DND-41 (cell line): ENCODE measurements at regions not wholly inside any gene's neighbourhood (a gene's known extent, or its start where the extent isn't known, plus 50 kb on each side); places are given as distances from the start of the nearest gene placed in this dataset.

Experiments used
- ATAC-seq: fragments of 200-7000 bp; cut with Tn5 transposase; 3 replicates; pipeline ENCODE4 v1.9.1; 2021; ENCODE audit warnings: low read depth; ENCODE audit not compliant: insufficient read depth
- DNase-seq: peaks from one replicate; pipeline ENCODE4 v3.0.0-alpha.2; 2020
- H2AFZ ChIP-seq: 2 replicates; pipeline ENCODE4 v1.6.0; 2012; ENCODE audit warnings: low read depth, low read length
- H3K27ac ChIP-seq: 2 replicates; pipeline ENCODE4 v1.5.1; 2012; ENCODE audit warnings: low read length, inconsistent platforms
- H3K27me3 ChIP-seq: fragments of 200-600 bp; sonication (generic); 2 replicates; pipeline ENCODE4 v1.6.0; 2012; ENCODE audit warnings: low read length, mild to moderate bottlenecking, inconsistent platforms; ENCODE audit not compliant: insufficient read depth, poor library complexity
- H3K36me3 ChIP-seq: 2 replicates; pipeline ENCODE4 v1.5.1; 2012; ENCODE audit warnings: low read length, inconsistent platforms; ENCODE audit not compliant: insufficient read depth
- H3K4me1 ChIP-seq: 2 replicates; pipeline ENCODE4 v1.5.1; 2012; ENCODE audit warnings: mild to moderate bottlenecking, low read length; ENCODE audit not compliant: insufficient read depth
- H3K4me2 ChIP-seq: 2 replicates; pipeline ENCODE4 v1.6.0; 2012; ENCODE audit warnings: mild to moderate bottlenecking, moderate library complexity, low read length, inconsistent platforms; ENCODE audit not compliant: insufficient read depth
- H3K4me3 ChIP-seq, 2 experiments: fragments of 200-600 bp in 1 of 2; shearing (Covaris generic) in 1 of 2; 2 replicates each; pipeline ENCODE4 v1.5.1; 2012 to 2016; ENCODE audit warnings: inconsistent platforms in 2 of 2, low read length in 2 of 2, mild to moderate bottlenecking in 2 of 2, low read depth in 1 of 2, moderate library complexity in 1 of 2
- H3K79me2 ChIP-seq: 2 replicates; pipeline ENCODE4 v1.6.0; 2012; ENCODE audit warnings: low read length, inconsistent platforms; ENCODE audit not compliant: insufficient read depth
- H3K9ac ChIP-seq: 2 replicates; pipeline ENCODE4 v1.6.0; 2012; ENCODE audit warnings: low read depth, mild to moderate bottlenecking, inconsistent platforms, low read length, moderate library complexity
- H3K9me3 ChIP-seq: 2 replicates; pipeline ENCODE4 v1.5.1; 2012; ENCODE audit warnings: low read length, moderate library complexity, mild to moderate bottlenecking, inconsistent platforms; ENCODE audit not compliant: insufficient read depth, severe bottlenecking
- H4K20me1 ChIP-seq: 2 replicates; pipeline ENCODE4 v1.6.0; 2012; ENCODE audit warnings: low read length; ENCODE audit not compliant: insufficient read depth
- EZH2 ChIP-seq: IDR thresholded peaks from 3 replicates; pipeline ENCODE4 v1.6.1; 2012; ENCODE audit warnings: borderline replicate concordance, low read depth, mild to moderate bottlenecking, moderate library complexity, low read length, inconsistent platforms; ENCODE audit not compliant: severe bottlenecking
- TF ChIP-seq, protein P1 (sequence below): IDR thresholded peaks from 2 replicates; pipeline ENCODE4 v1.5.1; 2012; ENCODE audit warnings: borderline replicate concordance, low read length, moderate library complexity, mild to moderate bottlenecking; ENCODE audit not compliant: poor library complexity, severe bottlenecking; ENCODE audit errors: extremely low read depth

DNA sequence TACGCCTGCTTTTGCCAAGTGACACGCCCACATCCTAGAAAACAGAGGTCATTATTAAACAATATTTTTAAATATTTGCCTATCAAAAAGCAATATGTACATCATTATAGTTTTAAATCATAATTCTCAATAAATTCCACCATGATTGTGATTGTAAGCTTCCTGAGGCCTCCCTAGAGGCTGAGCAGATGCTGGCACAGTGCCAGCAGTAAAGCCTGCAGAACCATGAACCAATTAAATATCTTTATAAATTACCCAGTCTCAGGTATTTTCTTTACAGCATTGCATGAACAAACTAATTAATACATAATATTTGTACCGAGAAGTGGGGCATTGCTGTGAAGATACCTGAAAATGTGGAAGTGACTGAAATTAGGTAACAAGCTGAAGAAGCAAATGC lies 174.7 kb upstream of the TMEM196 start:
- Histone ChIP-seq H3K9ac (no peak overlapping the region), H3K4me2 (no peak overlapping the region), H2AFZ (no peak overlapping the region), H3K4me3 (no peak overlapping the region), H3K4me1 (no peaks in the 10 kb centered on the region), H3K36me3 (no peaks in the 10 kb centered on the region), H3K9me3 (no peaks in the 10 kb centered on the region), H3K79me2 (no peaks in the 10 kb centered on the region), H3K27me3 (no peaks in the 10 kb centered on the region), H4K20me1 (no peaks in the 10 kb centered on the region), H3K27ac (no peak overlapping the region)
- TF ChIP-seq EZH2, result no peak
- TF ChIP-seq, protein P1, sequence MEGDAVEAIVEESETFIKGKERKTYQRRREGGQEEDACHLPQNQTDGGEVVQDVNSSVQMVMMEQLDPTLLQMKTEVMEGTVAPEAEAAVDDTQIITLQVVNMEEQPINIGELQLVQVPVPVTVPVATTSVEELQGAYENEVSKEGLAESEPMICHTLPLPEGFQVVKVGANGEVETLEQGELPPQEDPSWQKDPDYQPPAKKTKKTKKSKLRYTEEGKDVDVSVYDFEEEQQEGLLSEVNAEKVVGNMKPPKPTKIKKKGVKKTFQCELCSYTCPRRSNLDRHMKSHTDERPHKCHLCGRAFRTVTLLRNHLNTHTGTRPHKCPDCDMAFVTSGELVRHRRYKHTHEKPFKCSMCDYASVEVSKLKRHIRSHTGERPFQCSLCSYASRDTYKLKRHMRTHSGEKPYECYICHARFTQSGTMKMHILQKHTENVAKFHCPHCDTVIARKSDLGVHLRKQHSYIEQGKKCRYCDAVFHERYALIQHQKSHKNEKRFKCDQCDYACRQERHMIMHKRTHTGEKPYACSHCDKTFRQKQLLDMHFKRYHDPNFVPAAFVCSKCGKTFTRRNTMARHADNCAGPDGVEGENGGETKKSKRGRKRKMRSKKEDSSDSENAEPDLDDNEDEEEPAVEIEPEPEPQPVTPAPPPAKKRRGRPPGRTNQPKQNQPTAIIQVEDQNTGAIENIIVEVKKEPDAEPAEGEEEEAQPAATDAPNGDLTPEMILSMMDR, result no peak
- ATAC-seq (no peak), DNase-seq (no peak)

DNA sequence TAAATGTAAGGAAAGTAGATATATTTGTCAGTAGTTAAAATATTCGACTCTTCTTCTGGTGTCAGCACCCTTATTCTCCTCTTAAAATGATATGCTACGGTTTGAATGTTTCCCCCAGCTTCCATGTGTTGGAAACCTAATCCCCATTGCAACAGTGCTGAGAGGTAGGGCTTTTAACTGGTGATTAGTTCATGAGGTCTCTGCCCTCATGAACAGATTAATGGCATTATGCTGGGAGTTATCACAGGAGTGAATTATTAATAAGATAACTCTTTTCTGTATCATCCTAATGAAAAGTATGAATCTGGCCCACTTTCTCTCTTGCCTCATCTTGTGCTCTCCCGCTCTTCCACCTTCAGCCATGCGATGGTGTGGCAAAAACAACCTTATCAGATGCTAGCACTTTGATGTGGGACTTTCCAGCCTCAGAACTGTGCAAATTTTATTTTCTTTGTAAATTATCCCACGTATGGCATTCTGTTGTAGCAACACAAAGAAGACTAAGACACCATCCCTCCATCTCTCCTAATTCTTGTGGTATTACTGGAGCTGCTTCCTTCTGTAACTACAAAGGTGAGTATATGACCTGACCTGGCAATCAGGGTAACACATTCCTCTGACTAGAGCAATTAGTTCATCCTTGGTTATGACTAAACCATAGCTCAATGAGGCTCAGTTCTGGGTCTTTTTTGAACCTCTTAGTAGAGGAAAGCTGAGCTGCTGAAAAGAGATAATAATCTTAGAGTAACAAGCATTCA lies 171.1 kb upstream of the TMEM196 start:
- H3K27ac ChIP-seq, result no peak overlapping the region
- no peak overlapping the region for H3K4me3 ChIP-seq
- no peaks in the 10 kb centered on the region for H3K9me3 ChIP-seq
- DNase-seq, result no peak
- H3K27me3 ChIP-seq, result no peaks in the 10 kb centered on the region
- no peak overlapping the region for H3K9ac ChIP-seq
- H3K4me2 ChIP-seq, result no peak overlapping the region
- no peak for ATAC-seq
- no peaks in the 10 kb centered on the region for H3K4me1 ChIP-seq
- H2AFZ ChIP-seq, result no peak overlapping the region
- no peaks in the 10 kb centered on the region for H4K20me1 ChIP-seq
- H3K36me3 ChIP-seq, result no peaks in the 10 kb centered on the region
- TF ChIP-seq EZH2, result no peak
- H3K79me2 ChIP-seq, result no peaks in the 10 kb centered on the region

GRCh38 chr7:19939746-19940145 lies 166.3 kb upstream of the TMEM196 start:
- ATAC-seq (no peak), DNase-seq (no peak)
- no peak overlapping the region for H3K27ac ChIP-seq
- no peaks in the 10 kb centered on the region for H3K79me2 ChIP-seq
- no peak for TF ChIP-seq EZH2
- TF ChIP-seq, protein P1, result no peak
- H2AFZ ChIP-seq, result no peak overlapping the region
- no peak overlapping the region for H3K4me2 ChIP-seq
- no peaks in the 10 kb centered on the region for H3K36me3 ChIP-seq
- H3K9ac ChIP-seq, result no peak overlapping the region
- no peak overlapping the region for H3K4me3 ChIP-seq
- H4K20me1 ChIP-seq, result no peaks in the 10 kb centered on the region
- H3K27me3 ChIP-seq, result no peaks in the 10 kb centered on the region
- H3K4me1 ChIP-seq, result no peaks in the 10 kb centered on the region
- peaks cover 3% of the 10 kb centered on the region for H3K9me3 ChIP-seq

GRCh38 chr7:19932549-19933249 lies 159.3 kb upstream of the TMEM196 start:
- ATAC-seq, result no peak
- no peaks in the 10 kb centered on the region for H4K20me1 ChIP-seq
- H3K9me3 ChIP-seq, result peaks cover 5% of the 10 kb centered on the region
- H3K27me3 ChIP-seq, result no peaks in the 10 kb centered on the region
- H3K4me2 ChIP-seq, result no peak overlapping the region
- no peak overlapping the region for H3K27ac ChIP-seq
- H3K9ac ChIP-seq, result no peak overlapping the region
- DNase-seq, result no peak
- TF ChIP-seq, protein P1, result no peak
- TF ChIP-seq EZH2, result no peak
- H3K79me2 ChIP-seq, result no peaks in the 10 kb centered on the region
- H2AFZ ChIP-seq, result no peak overlapping the region
- H3K36me3 ChIP-seq, result no peaks in the 10 kb centered on the region
- no peaks in the 10 kb centered on the region for H3K4me1 ChIP-seq
- no peak overlapping the region for H3K4me3 ChIP-seq
